Endothelial cell of umbilical vein (primary cell): ENCODE measurements at regions not wholly inside any gene's neighbourhood (a gene's known extent, or its start where the extent isn't known, plus 50 kb on each side); places are given as distances from the start of the nearest gene placed in this dataset.

ENCODE experiments used
- CTCF ChIP-seq, 2 donors: IDR thresholded peaks; 1 replicate in 1 of 2; 2 replicates in 1 of 2; pipeline ENCODE4 v1.5.1; 2011; ENCODE audit warnings: low read length in 2 of 2, mild to moderate bottlenecking in 2 of 2, moderate library complexity in 2 of 2, control low read depth in 1 of 2, inconsistent platforms in 1 of 2, low read depth in 1 of 2; ENCODE audit not compliant: insufficient read depth in 1 of 2; ENCODE audit errors: extremely low read depth in 1 of 2
- EZH2 ChIP-seq: IDR thresholded peaks from 2 replicates; pipeline ENCODE4 v1.6.1; 2012; ENCODE audit warnings: borderline replicate concordance, low read depth, mild to moderate bottlenecking, moderate library complexity, low read length, inconsistent platforms; ENCODE audit not compliant: severe bottlenecking
- MAX ChIP-seq: IDR thresholded peaks from 2 replicates; pipeline ENCODE4 v1.6.1; 2011; ENCODE audit not compliant: insufficient read depth, insufficient read length
- POLR2A ChIP-seq: IDR thresholded peaks from 2 replicates; pipeline ENCODE4 v1.6.1; 2012; ENCODE audit warnings: low read depth, mild to moderate bottlenecking, control low read depth, low read length
- POLR2AphosphoS5 ChIP-seq: IDR thresholded peaks from 2 replicates; pipeline ENCODE4 v1.6.1; 2012; ENCODE audit warnings: low read depth, mild to moderate bottlenecking, control low read depth, low read length, moderate library complexity; ENCODE audit not compliant: insufficient read depth

- TF ChIP-seq CTCF (IDR thresholded peaks at IDR 0.05; ENCODE audit: extremely low read depth in 1 of 2, insufficient read depth in 1 of 2, low read depth in 1 of 2, low read length in 2 of 2): no peak
- no peak for TF ChIP-seq POLR2A
- no peak for TF ChIP-seq MAX
- no peak for TF ChIP-seq EZH2
- TF ChIP-seq POLR2AphosphoS5: no peak
These were observed 374.7 kb downstream of the TAF11L14 start for GRCh38 chr5:18008940-18009339.
